ENCODE measurements at regions not wholly inside any gene's neighbourhood (a gene's known extent, or its start where the extent isn't known, plus 50 kb on each side); places are given as distances from the start of the nearest gene placed in this dataset.
A peak's percentile ranks its signal among the peaks of the same experiment; 100 is the strongest.

DNA sequence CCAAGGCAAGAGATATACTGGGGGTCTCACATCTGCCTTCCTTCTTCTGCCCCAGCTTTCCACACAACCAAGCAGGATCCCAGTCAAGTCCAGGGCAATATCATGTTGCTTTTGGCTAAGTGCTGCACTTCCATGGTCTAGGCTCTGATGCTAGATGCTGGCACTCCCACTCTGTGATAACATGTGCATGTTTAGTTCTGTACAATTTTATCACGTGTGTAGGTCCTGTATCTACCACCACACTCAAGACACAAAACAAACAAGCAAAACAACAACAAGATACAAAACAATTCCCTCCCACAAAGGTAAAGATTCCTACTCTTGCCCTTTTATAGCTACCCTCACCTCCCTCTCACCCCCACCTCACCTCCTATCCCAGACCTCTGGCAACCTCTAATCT is 105.6 kb upstream of the HABP2 start:
- DNase-seq, result no peak

DNA sequence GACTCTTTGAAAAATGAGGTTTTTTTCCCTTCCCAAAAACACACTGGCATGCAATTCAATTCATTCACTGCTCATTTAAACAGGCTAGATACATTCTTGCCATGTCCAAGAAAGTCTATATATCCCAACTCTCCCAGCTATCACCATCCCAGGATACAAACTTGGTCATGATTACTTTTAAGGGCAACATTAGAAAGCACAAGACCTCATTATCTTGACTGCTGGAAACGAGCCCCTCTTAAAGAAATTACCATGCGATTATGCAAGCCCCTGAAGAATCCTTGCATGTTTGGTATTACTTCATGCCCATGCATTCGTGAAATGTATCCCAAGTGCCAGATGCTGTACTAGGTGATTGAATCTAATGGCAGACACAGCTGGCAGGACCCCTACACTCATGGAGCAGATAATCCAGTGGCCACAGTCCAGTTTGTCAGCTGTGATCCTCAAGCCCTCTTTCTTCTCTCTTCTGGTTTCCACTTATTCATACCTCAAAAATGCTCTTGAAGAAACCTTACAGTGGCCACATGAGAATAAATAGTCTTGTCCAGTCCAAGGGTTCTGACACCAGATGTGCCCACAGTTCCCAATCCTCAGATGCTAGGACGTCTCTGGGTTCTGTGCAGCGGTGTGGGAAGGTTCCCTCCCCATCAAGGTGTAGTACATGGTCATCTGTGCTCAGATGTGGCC is 103.7 kb upstream of the HABP2 start:
- DNase-seq, result no peak

DNA sequence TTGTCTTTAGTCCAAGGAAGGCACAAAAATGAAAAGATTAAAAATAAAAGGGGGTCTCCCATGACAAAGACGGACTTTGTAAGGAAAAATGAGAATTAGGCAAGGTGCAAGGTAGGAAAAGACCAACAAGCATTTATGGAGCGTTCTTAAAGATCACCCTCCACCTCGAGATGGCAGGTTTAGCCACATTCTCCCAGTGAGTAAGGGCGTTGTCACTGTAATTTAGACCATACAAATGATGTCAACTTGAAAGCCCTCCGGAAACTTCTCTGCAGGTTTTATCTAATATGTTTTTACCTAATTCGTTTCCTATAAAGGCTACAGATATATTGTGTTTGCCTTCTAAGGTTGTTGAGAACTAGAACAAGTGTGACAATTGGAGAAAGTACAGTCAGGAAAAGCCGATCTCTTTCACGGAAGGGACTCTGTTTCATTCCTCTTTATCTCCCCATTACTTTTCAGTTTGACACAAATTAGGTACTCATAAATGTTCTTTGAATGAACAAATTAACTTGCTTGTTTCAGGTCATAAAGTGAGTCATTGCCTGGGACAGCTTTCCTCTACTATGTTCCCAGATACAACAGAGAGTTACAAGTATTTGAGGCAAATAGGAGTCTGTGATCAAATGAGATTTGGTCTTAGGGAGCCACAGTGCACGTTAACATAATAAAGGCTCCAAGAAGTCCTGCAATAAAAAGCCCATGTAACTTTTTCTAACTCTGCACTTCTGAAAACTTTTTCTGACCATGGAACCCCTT is 102.6 kb upstream of the HABP2 start:
- no peak for DNase-seq

DNA sequence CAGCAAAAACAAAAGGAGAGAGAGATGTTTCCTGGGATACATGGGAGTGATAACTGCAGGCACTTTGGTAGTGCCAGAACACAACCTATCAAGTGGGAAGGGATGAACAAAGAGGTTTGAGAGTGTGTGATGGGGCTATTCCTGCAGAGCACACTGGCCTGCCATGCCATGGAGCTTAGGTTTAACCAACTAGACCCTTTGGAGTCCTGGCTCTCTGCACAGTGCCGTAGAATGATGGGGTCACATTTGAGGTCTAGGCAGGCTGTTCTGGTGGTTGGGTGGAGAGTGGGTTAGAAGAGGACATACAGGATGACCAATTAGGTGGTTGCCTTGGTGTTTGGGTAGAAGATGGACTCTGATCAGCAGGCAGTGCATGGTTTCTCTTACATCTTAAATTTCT is 101.9 kb upstream of the HABP2 start:
- no peak for DNase-seq

DNA sequence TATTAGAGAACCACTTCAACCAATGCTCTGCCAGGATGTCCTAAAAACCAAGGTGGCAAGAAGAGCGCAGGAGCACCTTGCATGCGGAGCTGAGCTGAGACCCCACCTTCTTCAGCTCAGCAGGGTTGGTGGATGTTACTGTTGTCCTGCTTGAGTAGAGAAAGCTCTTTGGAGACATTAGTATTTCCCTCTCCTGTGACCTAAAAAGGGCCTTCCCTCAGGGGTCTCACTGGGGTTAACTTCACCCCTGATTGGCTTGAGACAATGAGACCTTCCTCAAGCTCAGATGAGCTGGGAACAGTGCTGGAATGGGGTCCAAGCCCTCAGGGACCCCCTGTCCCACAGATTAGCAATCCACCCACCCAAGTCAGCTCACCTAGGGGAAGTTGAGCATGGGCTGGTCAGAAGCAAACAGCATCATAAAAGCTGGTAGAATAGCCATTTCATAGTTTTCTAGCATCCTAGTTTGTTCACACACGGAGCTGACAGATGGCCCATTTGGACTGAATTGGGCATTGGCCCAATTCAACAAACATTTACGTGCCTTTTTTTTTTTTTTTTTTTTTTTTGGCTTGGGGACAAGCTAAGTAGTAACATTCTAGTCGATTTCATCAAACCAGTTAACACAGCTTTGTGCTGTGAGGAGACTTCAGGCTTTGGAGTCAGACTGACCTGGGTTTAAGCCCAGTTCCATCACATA is 100.6 kb upstream of the HABP2 start:
- DNase-seq, result no peak

DNA sequence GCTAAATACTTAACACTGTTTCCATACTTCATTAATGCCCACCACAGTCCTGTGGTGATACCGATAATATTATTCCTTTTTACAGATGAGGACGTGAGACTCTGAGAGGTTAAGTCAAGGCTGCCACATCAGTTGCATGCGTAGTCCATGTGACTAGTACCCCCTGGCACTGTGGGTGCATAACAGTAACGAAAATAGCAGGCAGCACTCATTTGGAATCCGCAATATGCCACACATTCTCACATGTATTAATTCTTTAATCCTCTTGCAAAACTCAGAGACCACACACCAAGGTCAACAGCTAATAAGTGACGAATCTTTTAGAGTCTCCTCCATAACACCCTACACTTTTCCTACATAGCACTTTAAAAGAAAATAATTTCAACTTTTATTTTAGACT is 99.5 kb upstream of the HABP2 start:
- DNase-seq, result no peak

DNA sequence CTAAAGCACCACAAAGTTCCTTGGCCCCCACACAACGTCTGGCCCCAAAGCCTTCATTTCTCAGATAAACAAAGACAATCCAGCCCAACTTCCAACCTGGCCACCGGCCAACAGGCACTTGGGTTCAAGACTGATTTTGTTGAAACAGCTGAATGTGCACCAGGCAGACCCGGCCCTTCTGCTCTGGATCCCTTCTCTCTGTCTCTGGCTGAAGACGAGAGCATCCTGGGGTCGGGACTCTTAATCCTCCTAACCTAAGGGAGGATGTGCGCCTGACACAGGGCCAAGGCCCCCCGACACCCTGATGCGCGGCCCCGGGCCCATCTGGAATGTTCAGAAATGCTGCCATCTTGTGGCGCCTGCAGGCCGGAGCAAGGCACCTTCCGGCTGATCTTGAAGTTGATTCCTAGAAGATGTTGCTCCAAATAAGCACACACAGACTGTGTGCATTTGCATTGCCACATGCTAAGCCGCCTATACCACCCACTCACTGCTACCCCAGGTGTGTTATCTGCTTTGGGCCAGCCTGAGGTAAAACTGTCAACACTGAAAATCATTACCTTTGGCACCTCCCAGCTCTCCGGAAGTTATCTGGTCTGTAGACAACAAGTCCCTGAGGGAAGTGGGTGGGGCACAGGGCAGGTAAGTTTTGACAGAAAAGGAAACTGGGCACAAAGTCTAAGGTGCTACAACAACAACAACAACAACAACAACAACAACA is 98.4 kb upstream of the HABP2 start:
- DNase-seq, result no peak

DNA sequence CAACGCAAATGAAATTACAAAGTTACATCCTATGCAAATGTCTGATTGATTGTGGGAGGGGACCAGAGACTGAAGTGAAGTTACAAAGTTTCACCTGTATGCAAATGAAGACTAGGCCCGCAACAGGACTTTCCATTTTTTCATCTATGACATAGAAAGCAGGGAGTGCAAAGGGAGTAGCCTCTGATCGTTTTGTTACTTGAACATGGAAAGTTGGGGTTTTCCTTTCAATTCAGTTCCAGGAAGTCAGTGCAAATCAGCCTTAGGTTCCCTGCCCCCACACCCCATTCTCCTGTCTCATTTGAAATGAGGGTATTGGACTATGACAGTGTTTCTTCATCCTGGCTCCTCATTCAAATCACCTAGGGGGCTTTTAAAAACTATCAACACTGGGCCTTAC is 96.9 kb upstream of the HABP2 start:
- no peak for DNase-seq

DNA sequence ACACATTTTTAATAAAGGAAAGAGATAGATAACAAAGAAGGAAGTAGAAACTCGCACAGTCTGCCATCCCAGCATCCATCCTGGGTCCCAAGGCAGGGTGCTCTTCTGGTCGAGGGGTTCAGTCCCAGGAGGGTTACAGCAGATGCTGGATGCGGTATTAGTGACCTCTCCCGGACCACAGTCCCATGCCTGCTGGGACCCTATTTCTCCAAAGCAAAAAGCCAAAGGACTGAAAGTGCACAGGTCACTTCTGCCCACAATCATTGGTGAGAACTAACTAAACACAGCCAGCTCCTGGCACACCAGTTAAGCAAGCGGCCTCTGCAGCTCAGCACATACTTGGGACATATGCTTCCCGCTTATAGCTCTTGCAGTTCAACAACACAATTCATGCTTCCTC is 96.1 kb upstream of the HABP2 start:
- no peak for DNase-seq

DNA sequence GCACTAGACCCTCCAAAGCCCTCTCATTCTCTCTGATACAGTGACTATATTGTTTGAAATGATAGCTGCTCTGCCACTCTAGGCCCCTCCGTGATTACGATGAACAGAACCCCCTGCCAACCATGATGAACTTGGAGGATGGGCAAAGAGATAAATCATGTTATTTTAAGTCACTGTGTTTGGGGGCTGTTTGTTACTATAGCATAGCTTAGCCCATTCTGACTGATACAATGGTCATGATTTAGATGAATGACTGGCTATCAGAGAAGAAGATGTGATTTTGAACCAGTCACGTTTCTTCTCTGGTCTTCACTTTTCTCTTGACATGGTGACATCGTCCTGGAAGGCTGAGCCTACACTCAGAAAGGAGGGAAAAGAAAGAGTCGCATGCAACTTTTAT is 95.4 kb upstream of the HABP2 start:
- DNase-seq, result no peak

DNA sequence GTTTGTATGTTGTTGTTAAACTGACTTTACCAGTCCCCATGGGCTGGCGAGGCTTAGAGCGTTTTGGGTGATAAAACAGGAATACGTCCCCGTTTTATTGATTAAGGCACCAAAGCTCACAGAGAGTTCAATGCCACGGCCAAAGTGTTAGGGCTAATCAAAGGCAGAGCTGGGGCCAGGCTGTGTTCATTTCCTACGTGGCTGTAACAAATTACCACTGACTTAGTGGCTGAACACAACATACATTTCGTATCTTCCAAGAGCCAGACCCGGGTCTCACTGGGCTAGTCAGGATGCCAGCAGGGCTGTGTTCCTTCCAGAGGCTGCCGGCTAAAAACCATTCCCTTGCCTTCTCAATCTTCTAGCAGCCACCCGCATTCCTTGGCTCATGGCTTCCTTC is 94.4 kb upstream of the HABP2 start:
- no peak for DNase-seq

DNA sequence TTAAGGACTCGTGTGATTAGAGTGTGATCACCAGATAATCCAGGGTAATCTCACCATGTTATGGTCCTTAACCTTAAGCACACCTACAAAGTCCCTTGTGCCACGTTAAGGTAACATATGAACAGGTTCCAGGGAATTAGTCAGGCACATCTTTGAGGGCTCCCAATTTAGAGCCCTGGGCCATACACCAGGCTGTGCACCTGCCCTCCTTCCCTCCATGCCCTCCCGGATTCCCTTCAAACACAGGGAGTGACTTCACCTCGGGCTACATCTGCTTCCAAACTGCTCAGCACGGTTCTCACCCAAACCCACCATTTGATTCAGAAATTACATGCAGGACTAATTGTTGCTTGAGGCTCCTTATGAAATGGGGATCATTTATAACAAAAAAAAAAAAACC is 93.9 kb upstream of the HABP2 start:
- DNase-seq, result no peak

DNA sequence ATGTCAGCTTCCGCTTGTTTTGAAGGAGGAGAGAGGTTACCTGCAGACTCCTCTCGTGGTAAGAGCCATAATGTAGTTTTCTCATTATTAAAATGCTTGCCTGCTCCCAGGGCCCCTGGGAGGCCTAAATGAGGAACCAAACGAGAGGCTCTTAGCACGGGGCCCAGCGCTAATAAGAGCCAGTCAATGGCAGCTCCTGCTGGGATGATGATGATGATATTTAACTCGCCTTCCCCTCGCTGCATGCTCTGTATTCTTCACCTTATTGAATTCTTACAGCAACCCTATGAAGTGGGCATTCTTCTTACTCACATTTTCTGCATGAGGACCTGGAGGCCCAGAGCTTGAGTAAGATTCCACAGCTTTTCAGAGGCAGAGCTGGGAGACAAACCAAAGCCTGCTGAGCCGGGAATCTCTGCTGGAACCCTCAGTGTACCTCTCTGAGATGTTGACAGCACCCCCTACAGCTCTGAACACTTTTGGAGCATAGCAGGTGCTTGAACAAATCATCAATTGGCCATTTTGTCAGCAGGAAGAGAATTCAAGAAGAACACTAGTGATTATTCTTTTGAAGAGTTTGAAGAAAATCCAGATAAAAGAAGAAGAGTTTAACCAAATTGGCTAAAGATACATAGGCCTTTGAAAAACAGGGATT is 93.1 kb upstream of the HABP2 start:
- no peak for DNase-seq

DNA sequence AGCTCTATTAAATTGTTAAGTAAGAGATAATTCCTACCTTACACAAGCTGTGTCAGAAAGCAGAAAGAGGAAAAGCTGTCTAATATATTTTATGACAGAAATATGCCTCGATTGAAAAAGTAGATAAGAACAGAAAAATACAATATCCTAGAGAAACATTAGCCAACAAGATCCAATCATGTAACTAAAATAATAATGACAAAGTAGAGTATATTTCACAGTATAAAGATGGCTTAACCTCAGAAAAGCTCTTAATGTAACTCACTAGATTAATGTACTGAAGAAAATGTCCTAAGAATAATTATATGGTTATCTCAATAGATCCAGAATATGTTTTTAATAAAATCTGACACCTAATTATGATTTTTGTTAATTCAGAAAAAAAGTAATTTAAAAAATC is 89.8 kb upstream of the HABP2 start:
- DNase-seq, result no peak

DNA sequence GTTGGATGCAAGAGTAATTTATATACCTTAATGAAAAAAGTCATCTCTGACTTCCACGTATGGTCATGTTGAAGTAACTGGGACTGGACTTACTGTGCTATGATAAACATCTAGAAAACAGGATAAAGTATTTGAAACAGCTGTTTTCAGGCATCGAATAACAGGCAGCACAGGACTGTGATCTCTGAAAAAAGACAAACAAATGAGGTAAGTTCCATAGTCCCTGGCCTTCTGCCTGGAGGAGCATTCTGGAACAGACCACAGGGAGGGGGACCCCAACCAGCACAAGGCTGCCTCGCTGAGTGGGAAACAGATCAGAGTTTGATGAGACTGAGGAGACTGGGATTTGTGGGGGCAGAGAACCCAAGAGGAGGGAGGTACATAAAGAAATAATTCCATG is 89.1 kb upstream of the HABP2 start:
- DNase-seq, result peak; percentile 26

DNA sequence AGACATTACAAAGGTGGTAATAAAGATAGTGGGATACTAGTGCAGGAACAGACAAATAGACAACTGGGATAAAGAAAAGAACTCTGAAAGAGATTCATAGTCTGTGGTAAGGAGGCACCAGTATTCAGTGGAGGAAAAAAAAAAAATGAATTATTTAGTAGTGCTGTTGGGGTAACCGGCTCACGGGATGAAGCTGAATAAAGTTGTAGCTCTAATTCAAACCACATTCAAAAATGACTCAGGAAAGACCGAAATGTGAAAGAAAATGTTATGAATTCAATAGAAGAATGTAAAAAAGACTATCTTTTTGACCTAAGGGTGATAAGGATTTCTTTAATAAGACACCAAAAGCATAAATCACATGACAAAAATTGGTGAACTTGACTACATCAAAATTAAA is 83.1 kb upstream of the HABP2 start:
- DNase-seq, result no peak

DNA sequence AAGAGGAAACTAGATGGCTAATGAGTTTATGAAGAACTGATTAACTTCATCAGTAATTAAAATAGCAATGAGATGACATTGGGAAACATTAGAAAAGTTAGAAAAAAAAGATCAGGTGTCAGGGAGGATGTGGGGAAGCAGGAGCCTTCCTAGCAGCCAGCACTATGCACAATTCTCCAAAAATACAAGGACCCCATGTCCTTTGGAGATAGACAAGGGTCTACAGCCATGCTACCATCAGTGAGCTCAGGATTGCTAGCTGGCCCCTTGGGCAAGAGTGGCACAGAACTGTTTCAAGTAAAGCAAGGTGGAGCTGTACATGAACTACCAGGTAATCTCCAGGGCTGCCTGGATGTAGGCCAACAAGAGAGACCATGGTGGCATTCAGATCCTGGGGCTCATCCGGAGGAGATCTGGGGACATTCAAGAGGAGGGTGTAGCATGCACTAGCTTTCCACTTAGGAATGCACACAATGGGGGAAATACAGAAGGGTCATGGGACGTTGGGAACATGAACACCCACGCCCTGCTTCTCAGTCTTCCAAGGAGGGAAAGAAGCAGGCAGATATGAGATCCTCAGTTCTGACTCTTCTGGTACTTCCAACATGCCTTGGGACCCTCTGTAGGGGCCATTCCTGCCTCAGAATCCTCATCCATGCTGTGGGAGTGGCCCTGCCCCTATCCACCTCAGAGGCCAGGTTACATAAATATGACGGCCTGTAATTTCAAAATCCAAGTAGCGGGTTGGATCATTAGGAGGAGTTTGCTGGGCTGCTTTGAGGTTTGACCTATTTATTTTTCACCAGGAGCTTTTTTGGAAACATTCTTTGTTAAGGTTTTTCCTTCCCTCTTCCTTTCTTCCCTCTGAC is 82.2 kb upstream of the HABP2 start:
- DNase-seq, result no peak

DNA sequence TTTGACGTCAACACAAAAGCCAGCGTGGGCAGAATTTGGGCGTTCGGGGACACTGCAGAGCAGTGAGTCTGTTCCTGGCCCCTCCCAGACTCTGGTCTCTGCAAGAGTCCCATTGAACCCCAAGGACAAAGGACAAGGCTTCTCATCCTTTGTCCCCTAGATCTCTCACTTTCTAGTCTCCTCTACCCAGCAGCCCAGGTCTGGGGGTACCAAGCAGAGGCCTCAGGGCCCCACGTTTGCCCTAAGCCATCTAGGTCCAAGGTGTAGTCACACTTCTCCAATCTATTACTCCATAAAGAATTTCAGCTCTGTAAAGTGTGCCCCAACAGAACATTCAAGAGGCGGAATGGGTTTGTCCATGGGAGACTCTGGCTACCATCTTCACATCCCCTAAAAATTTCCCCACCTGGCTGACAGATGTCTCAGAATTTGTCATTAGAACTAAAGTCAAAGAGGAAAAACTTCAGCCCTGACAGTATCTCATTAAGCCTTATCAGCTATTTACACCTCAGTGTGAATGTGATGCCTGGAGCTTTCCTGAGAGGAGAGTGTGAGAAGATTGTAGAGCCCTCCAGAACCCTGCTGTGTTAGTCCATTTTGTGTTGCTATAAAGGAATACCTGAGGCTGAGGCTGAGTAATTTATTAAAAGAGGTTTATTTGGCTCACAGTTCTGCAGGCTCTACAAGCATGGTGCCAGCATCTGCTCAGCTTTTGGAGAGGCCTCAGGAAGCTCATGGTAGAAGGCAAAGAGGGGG is 81.4 kb upstream of the HABP2 start:
- no peak for DNase-seq

DNA sequence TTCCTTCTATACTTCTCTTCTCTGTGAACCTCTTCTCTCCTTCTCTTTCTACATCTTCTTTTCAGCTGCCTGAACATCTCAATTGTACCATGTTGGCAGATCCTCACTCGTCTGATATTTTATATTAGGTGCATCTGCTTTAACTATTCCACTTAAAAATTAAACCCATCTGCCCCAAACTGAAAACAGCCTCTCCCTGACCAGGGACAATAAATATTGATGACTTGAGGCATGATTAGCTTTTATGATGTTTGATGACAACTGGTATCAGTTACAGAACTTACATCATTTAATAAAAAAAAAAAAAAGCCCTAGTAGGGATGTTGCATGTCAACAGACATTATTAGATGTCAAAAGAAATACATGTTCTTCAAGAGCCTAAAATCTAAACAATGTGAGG is 79.8 kb upstream of the HABP2 start:
- DNase-seq, result no peak

DNA sequence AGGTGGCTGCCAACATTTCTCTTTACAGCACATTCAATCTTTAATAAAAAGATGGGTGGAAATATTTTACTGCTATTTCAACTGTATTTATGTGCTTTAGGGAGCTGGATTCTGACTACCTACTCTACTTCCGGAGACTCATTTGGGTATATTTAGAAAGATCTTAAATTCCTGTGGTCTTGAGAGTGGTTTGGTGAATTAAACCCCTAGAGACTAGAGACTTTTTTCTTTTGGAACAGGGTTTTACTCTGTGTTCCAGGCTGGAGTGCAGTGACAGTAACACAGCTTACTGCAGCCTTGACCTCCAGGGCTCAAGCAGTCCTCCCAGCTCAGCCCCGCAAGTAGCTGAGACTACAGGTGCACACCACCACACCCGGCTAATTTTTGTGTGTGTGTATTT is 79.0 kb upstream of the HABP2 start:
- DNase-seq, result no peak

DNA sequence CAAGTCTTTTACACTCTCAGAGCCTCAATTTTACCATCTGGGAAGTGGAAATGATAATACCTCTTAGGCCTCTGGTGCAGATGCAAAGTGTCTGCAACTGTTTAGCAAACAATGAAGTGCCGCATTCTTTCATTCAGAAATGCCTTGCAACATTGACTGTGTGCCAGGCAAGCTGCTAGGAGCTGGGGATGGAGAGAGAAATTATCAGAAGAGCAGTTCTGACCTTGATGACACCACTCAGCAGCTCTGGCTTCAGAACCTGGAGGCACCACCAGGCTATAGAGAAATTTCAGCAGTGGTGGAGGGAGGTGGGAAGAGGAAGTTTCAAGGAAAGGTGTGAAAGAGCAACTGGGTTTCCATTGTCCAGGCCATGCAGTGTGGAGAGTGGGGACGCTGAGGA is 78.1 kb upstream of the HABP2 start:
- no peak for DNase-seq

Data from DMS 273 treated with DMSO at 0.1 percent for 48 hours (cell line).